GM21737 (cell line): ENCODE measurements at regions not wholly inside any gene's neighbourhood (a gene's known extent, or its start where the extent isn't known, plus 50 kb on each side); places are given as distances from the start of the nearest gene placed in this dataset.

ENCODE experiments used
- ATAC-seq: cut with Tn5 transposase; IDR thresholded peaks from one replicate; pipeline ENCODE4 v1.9.1; 2021; ENCODE audit warnings: mild to moderate bottlenecking, moderate library complexity; ENCODE audit not compliant: unreplicated experiment

GRCh38 chr10:89879121-89879520 lies 177.7 kb downstream of the KIF20B start:
- ATAC-seq, result no peak

DNA sequence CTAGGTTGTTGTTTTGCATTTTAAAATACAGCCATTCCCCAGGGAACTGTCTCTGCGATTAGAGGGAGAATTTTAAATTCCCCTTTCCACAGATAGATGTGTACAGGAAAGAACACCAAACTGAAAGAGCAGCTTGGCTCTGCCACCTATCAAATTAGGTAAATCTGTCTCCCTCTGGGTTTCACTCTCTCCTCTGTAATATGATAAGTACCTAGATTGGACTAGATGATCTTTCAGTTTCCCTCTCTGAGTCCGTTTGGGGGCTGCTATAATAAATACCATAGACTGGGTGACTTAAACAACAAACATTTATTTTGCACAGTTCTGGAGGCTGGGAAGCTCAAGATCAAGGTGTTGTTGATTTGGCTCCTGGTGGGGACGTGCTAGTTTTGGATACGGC lies 186.0 kb downstream of the KIF20B start:
- peak; percentile 44 for ATAC-seq

GRCh38 chr10:89887830-89888229 lies 186.4 kb downstream of the KIF20B start:
- ATAC-seq, result peak; percentile 51

- ATAC-seq, result peak; percentile 88
These were observed 187.1 kb downstream of the KIF20B start for GRCh38 chr10:89888321-89889070.

- no peak for ATAC-seq
These were observed 188.2 kb downstream of the KIF20B start for GRCh38 chr10:89889606-89890005.

- ATAC-seq, result no peak
These were observed 189.7 kb downstream of the KIF20B start for GRCh38 chr10:89891006-89891535.

GRCh38 chr10:89894051-89894450 lies 192.7 kb downstream of the KIF20B start:
- no peak for ATAC-seq

GRCh38 chr10:89900554-89900953 lies 199.2 kb downstream of the KIF20B start:
- ATAC-seq, result no peak

GRCh38 chr10:89901895-89902294 lies 200.5 kb downstream of the KIF20B start:
- no peak for ATAC-seq

- ATAC-seq, result no peak
These were observed 203.4 kb downstream of the KIF20B start for GRCh38 chr10:89904755-89905154.

GRCh38 chr10:89909752-89910151 lies 208.4 kb downstream of the KIF20B start:
- ATAC-seq, result no peak

GRCh38 chr10:89915021-89915420 lies 213.6 kb downstream of the KIF20B start:
- ATAC-seq, result no peak

DNA sequence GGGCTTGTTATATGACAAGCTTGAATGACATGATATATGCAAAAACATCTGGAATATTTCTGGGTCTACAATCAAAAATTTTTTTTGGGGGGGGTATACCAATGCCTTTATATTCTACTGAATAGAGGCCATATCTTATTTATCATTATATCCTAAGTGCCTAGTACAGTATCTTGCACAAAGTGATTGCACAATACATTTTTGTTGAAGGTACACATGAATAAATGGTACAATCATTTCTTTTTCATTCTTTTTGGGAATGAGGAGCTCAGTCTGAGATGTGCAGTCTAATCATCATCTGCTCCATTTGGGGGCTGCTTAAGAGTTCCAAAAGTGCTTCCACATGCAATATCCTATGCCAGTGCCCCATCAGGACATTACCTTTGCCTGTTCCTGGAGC lies 214.6 kb downstream of the KIF20B start:
- ATAC-seq, result no peak

DNA sequence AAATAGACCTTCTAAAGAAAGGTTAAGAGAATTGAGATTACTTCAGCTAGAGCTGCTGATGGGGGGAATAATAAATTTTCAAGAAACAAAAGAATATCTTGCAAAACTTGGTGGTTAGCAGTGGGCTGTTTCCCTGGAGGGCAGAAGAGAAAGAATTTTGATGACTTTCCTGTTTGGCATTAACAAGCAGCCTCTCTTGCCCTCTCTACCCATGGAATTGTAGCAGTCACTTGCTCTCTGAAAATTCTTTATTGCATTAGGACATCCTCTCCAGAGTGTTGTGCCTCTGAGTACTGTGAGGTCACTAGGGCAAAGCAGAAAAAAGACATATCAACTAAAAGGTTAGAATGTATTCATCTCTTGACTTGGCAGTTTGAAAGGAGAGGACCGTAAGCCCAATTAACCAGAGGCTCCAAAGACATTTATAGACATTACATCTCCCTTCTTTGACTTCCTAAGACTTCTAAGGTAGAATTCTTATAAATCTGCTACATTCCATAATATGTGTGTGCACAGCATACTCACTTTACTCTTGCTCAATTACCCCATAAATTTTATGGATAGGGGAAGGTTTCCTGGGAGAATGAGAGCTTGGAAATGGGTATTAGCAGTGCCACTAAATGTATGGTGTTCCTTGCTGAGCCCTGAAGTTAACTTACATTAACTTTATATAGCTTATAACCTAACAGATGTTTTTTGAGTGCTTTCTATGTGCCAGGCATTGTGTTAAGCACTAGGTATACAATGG lies 215.3 kb downstream of the KIF20B start:
- ATAC-seq, result no peak

GRCh38 chr10:89921403-89921802 lies 220.0 kb downstream of the KIF20B start:
- no peak for ATAC-seq

DNA sequence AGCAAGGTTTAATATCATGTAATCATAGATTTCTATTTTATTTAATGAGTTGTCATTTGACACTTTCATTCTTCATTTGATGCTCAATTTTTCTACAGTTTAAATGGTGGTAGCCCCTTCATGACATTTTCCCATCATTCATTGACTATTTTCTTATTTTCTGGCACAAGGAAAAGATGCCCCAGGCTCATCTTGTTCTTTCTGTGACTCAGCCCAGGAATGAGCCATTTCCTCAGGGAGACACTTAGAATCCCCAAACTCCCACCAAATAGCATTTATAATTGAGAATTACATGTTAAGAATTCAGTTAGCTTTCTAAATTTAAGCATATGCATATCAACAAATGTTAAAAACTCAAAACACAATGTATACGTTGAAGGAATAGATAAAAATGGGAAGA lies 222.3 kb downstream of the KIF20B start:
- ATAC-seq, result no peak

GRCh38 chr10:89924261-89924660 lies 222.9 kb downstream of the KIF20B start:
- ATAC-seq, result no peak

DNA sequence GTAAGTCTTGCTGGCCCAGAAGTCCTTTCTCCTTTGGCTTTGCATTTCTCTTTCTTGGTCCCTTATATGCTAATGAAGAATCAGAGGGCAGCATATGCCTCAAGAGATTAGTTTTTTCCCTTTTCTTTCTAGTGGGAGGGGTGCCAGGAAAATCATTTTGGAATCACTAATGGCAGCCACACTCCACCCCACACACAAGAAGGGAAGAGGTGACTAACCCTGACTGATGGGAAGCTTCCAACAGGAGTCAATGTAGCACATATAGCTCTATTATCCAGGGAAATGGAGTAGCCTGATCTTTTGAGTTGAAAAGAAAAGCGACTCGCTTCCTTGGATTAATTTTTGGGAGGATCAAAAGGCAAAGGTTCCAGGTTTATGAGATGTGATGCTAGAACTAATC lies 225.3 kb downstream of the KIF20B start:
- no peak for ATAC-seq

- no peak for ATAC-seq
These were observed 228.1 kb downstream of the KIF20B start for GRCh38 chr10:89929282-89930026.

GRCh38 chr10:89937494-89937893 lies 236.1 kb downstream of the KIF20B start:
- no peak for ATAC-seq

- no peak for ATAC-seq
These were observed 238.7 kb downstream of the KIF20B start for GRCh38 chr10:89940076-89940475.
